B cell (primary cell): ENCODE measurements at regions not wholly inside any gene's neighbourhood (a gene's known extent, or its start where the extent isn't known, plus 50 kb on each side); places are given as distances from the start of the nearest gene placed in this dataset.

Experiments used
- CTCF ChIP-seq: fragments of 200-600 bp; IDR thresholded peaks from one replicate; pipeline ENCODE4 v1.8.0; 2022; ENCODE audit warnings: antibody characterized with exemption, mild to moderate bottlenecking
- EZH2 ChIP-seq: IDR thresholded peaks from 2 replicates; pipeline ENCODE4 v1.6.1; 2012; ENCODE audit warnings: borderline replicate concordance, low read depth, mild to moderate bottlenecking, moderate library complexity, low read length; ENCODE audit not compliant: insufficient read depth, poor library complexity, severe bottlenecking

- no peak for TF ChIP-seq CTCF
- no peak for TF ChIP-seq EZH2
Observed at GRCh38 chr10:117780411-117780810, 237.9 kb downstream of the EMX2 start.
